ENCODE measurements at regions not wholly inside any gene's neighbourhood (a gene's known extent, or its start where the extent isn't known, plus 50 kb on each side); places are given as distances from the start of the nearest gene placed in this dataset.

DNA sequence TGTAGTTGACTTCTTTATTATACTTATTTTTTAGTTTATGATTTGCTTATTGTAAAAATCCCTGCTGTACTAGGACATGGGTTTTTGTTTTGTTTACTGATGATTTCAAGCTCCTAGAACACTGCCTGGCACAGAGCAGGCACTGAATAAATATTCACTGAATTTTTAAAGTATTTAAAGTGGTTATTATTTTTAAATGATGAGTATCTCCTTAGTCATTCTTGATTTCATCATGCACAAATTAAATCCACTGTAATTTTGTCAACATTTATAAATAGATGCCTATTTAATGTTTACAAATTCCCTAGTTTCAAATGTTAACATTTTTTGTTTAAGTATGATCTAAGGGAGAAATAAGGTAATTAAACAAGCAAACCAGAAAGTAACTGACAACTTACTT is 367.9 kb upstream of the SLIT2 start:
- Histone ChIP-seq H3K9ac (ENCODE audit: extremely low read depth, insufficient read length, low read length) (no peak overlapping the region), H4K5ac (ENCODE audit: insufficient read length, low read depth, low read length) (no peak overlapping the region), H3K79me2 (ENCODE audit: insufficient read depth, low read length) (no peaks in the 10 kb centered on the region), H3K4me2 (ENCODE audit: insufficient read depth, insufficient read length, low read length) (no peak overlapping the region), H2AFZ (ENCODE audit: low read length) (no peak overlapping the region), H3K27me3 (ENCODE audit: insufficient read depth, low read length) (no peaks in the 10 kb centered on the region), H3T11ph (ENCODE audit: low read length) (no peak overlapping the region), H2BK120ac (ENCODE audit: low read depth, low read length, poor library complexity, severe bottlenecking) (no peak overlapping the region), H3K4ac (ENCODE audit: low read depth, low read length) (no peak overlapping the region), H3K23me2 (ENCODE audit: insufficient read length, low read depth, low read length, poor library complexity, severe bottlenecking) (no peaks in the 10 kb centered on the region), H4K8ac (replicated peaks; ENCODE audit: insufficient read length, low read depth, low read length) (no peak overlapping the region), H4K91ac (ENCODE audit: insufficient read length, low read depth, low read length) (no peak overlapping the region), H3K4me1 (ENCODE audit: insufficient read depth, low read length) (no peaks in the 10 kb centered on the region), H4K20me1 (ENCODE audit: control insufficient read depth, insufficient read depth, insufficient read length) (no peaks in the 10 kb centered on the region), H3K27ac (ENCODE audit: insufficient read length, low read depth, low read length) (no peak overlapping the region), H3K14ac (ENCODE audit: insufficient read depth, low read length) (no peak overlapping the region), H3K79me1 (ENCODE audit: insufficient read depth, low read depth, low read length, poor library complexity, severe bottlenecking) (no peaks in the 10 kb centered on the region), H2BK12ac (ENCODE audit: insufficient read length, low read depth, low read length) (no peak overlapping the region), H3K56ac (ENCODE audit: insufficient read length, low read depth, low read length) (no peak overlapping the region), H2BK20ac (ENCODE audit: low read depth, low read length, poor library complexity, severe bottlenecking) (no peak overlapping the region), H3K9me3 (ENCODE audit: control insufficient read depth, low read depth, low read length) (no peaks in the 10 kb centered on the region), H2AK5ac (ENCODE audit: insufficient read length, low read length) (no peak overlapping the region), H2BK15ac (ENCODE audit: low read depth, low read length) (no peak overlapping the region), H3K23ac (ENCODE audit: insufficient read length, low read depth, low read length) (no peak overlapping the region), H2BK5ac (ENCODE audit: insufficient read length, low read length) (no peak overlapping the region), H3K18ac (ENCODE audit: insufficient read length, low read depth, low read length) (no peak overlapping the region)
- Mint-ChIP-seq H3K27ac (no peak overlapping the region), H3K27me3 (ENCODE audit: low read depth) (no peaks in the 10 kb centered on the region; the same call in 1 of the 2 replicates), H3K4me3 (no peak overlapping the region), H3K36me3 (ENCODE audit: insufficient read depth in 1 of 3, low read depth in 3 of 3) (peaks cover 0 to 9% (median 1%) of the 10 kb centered on the region in 3 experiments; a peak in 2 of 7 replicates), H3K9me3 (peaks cover 4 to 6% of the 10 kb centered on the region in 2 experiments; a peak in 3 of 5 replicates), H3K4me1 (0 out of 4 replicates have a peak, but pooled peaks cover 0 to 5% of the 10 kb centered on the region in 2 experiments)
- no peak for DNase-seq
- TF ChIP-seq CTCF (conservative IDR thresholded peaks at IDR 0.05) = no peak
